Skeletal muscle satellite cell (primary cell): ENCODE measurements at regions not wholly inside any gene's neighbourhood (a gene's known extent, or its start where the extent isn't known, plus 50 kb on each side); places are given as distances from the start of the nearest gene placed in this dataset.

Source experiments
- H3K27me3 ChIP-seq: 2 replicates; pipeline ENCODE4 v1.7.0; 2013; ENCODE audit warnings: low read length; ENCODE audit not compliant: control insufficient read depth, insufficient read depth
- H3K36me3 ChIP-seq: 2 replicates; pipeline ENCODE4 v1.7.0; 2013; ENCODE audit warnings: mild to moderate bottlenecking, control low read depth, low read length; ENCODE audit not compliant: insufficient read depth
- H3K4me1 ChIP-seq: 2 replicates; pipeline ENCODE4 v1.7.0; 2013; ENCODE audit warnings: low read length; ENCODE audit not compliant: control insufficient read depth, insufficient read depth
- H3K4me2 ChIP-seq: 2 replicates; pipeline ENCODE4 v1.7.0; 2013; ENCODE audit warnings: mild to moderate bottlenecking, low read length
- H3K4me3 ChIP-seq: 2 replicates; pipeline ENCODE4 v1.7.0; 2013; ENCODE audit warnings: low read length
- H3K9ac ChIP-seq: 2 replicates; pipeline ENCODE4 v1.7.0; 2013; ENCODE audit warnings: mild to moderate bottlenecking, low read depth, low read length, moderate library complexity
- H3K9me3 ChIP-seq: replicated peaks from 2 replicates; pipeline ENCODE4 v1.7.0; 2013; ENCODE audit warnings: mild to moderate bottlenecking, control low read depth, low read length

GRCh38 chr2:123035541-123035940, 989.5 kb upstream of the CNTNAP5 start:
- no peak overlapping the region for H3K9ac ChIP-seq
- H3K36me3 ChIP-seq = no peaks in the 10 kb centered on the region
- no peak overlapping the region for H3K4me2 ChIP-seq
- H3K27me3 ChIP-seq = no peaks in the 10 kb centered on the region
- H3K9me3 ChIP-seq = peaks cover 3% of the 10 kb centered on the region
- no peak overlapping the region for H3K4me3 ChIP-seq
- no peaks in the 10 kb centered on the region for H3K4me1 ChIP-seq

GRCh38 chr2:123036300-123036699, 988.8 kb upstream of the CNTNAP5 start:
- H3K4me2 ChIP-seq = no peak overlapping the region
- no peaks in the 10 kb centered on the region for H3K4me1 ChIP-seq
- no peak overlapping the region for H3K9ac ChIP-seq
- H3K4me3 ChIP-seq = no peak overlapping the region
- H3K36me3 ChIP-seq = no peaks in the 10 kb centered on the region
- no peaks in the 10 kb centered on the region for H3K27me3 ChIP-seq
- H3K9me3 ChIP-seq = peaks cover 3% of the 10 kb centered on the region

GRCh38 chr2:123040506-123040905, 984.6 kb upstream of the CNTNAP5 start:
- Histone ChIP-seq H3K27me3 (no peaks in the 10 kb centered on the region), H3K4me3 (no peak overlapping the region), H3K36me3 (no peaks in the 10 kb centered on the region), H3K4me2 (no peak overlapping the region), H3K9me3 (peaks cover 3% of the 10 kb centered on the region), H3K4me1 (no peaks in the 10 kb centered on the region), H3K9ac (no peak overlapping the region)

- Histone ChIP-seq H3K9me3 (no peaks in the 10 kb centered on the region), H3K4me1 (no peaks in the 10 kb centered on the region), H3K36me3 (no peaks in the 10 kb centered on the region), H3K27me3 (no peaks in the 10 kb centered on the region), H3K4me2 (no peak overlapping the region), H3K4me3 (no peak overlapping the region), H3K9ac (no peak overlapping the region)
These were observed 981.6 kb upstream of the CNTNAP5 start for GRCh38 chr2:123043458-123043857.

GRCh38 chr2:123045713-123046112, 979.4 kb upstream of the CNTNAP5 start:
- Histone ChIP-seq H3K9ac (no peak overlapping the region), H3K4me3 (no peak overlapping the region), H3K36me3 (no peaks in the 10 kb centered on the region), H3K4me1 (no peaks in the 10 kb centered on the region), H3K27me3 (no peaks in the 10 kb centered on the region), H3K9me3 (no peaks in the 10 kb centered on the region), H3K4me2 (no peak overlapping the region)

GRCh38 chr2:123047186-123047585, 977.9 kb upstream of the CNTNAP5 start:
- no peaks in the 10 kb centered on the region for H3K36me3 ChIP-seq
- H3K4me2 ChIP-seq = no peak overlapping the region
- no peak overlapping the region for H3K4me3 ChIP-seq
- H3K27me3 ChIP-seq = no peaks in the 10 kb centered on the region
- H3K9ac ChIP-seq = no peak overlapping the region
- H3K4me1 ChIP-seq = no peaks in the 10 kb centered on the region
- H3K9me3 ChIP-seq = no peaks in the 10 kb centered on the region

GRCh38 chr2:123051136-123051535, 974.0 kb upstream of the CNTNAP5 start:
- H3K4me3 ChIP-seq = no peak overlapping the region
- no peaks in the 10 kb centered on the region for H3K4me1 ChIP-seq
- H3K4me2 ChIP-seq = no peak overlapping the region
- H3K27me3 ChIP-seq = no peaks in the 10 kb centered on the region
- H3K9me3 ChIP-seq = no peaks in the 10 kb centered on the region
- no peaks in the 10 kb centered on the region for H3K36me3 ChIP-seq
- H3K9ac ChIP-seq = no peak overlapping the region

GRCh38 chr2:123061534-123061933, 963.6 kb upstream of the CNTNAP5 start:
- no peak overlapping the region for H3K9ac ChIP-seq
- no peak overlapping the region for H3K4me2 ChIP-seq
- peaks cover 4% of the 10 kb centered on the region for H3K9me3 ChIP-seq
- no peaks in the 10 kb centered on the region for H3K36me3 ChIP-seq
- H3K4me1 ChIP-seq = no peaks in the 10 kb centered on the region
- no peak overlapping the region for H3K4me3 ChIP-seq
- H3K27me3 ChIP-seq = no peaks in the 10 kb centered on the region

GRCh38 chr2:123073371-123073770, 951.7 kb upstream of the CNTNAP5 start:
- H3K4me1 ChIP-seq = no peaks in the 10 kb centered on the region

GRCh38 chr2:123073956-123074355, 951.1 kb upstream of the CNTNAP5 start:
- H3K27me3 ChIP-seq = no peaks in the 10 kb centered on the region
- H3K9me3 ChIP-seq = peaks cover 3% of the 10 kb centered on the region
- no peak overlapping the region for H3K9ac ChIP-seq
- H3K4me2 ChIP-seq = no peak overlapping the region
- no peaks in the 10 kb centered on the region for H3K36me3 ChIP-seq
- no peak overlapping the region for H3K4me3 ChIP-seq
- H3K4me1 ChIP-seq = no peaks in the 10 kb centered on the region

More at GRCh38 chr2:123073371-123073770, 951.7 kb upstream of the CNTNAP5 start:
- H3K9ac ChIP-seq = no peak overlapping the region
- no peak overlapping the region for H3K4me2 ChIP-seq
- peaks cover 3% of the 10 kb centered on the region for H3K9me3 ChIP-seq
- H3K4me3 ChIP-seq = no peak overlapping the region
- H3K36me3 ChIP-seq = no peaks in the 10 kb centered on the region
- H3K27me3 ChIP-seq = no peaks in the 10 kb centered on the region

GRCh38 chr2:123077101-123077500, 948.0 kb upstream of the CNTNAP5 start:
- H3K9me3 ChIP-seq = peaks cover 3% of the 10 kb centered on the region

GRCh38 chr2:123080331-123080730, 944.8 kb upstream of the CNTNAP5 start:
- H3K4me3 ChIP-seq = no peak overlapping the region
- no peaks in the 10 kb centered on the region for H3K27me3 ChIP-seq
- H3K36me3 ChIP-seq = no peaks in the 10 kb centered on the region
- H3K4me2 ChIP-seq = no peak overlapping the region
- no peak overlapping the region for H3K9ac ChIP-seq
- H3K4me1 ChIP-seq = no peaks in the 10 kb centered on the region
- H3K9me3 ChIP-seq = peaks cover 3% of the 10 kb centered on the region

More at GRCh38 chr2:123077101-123077500, 948.0 kb upstream of the CNTNAP5 start:
- Histone ChIP-seq H3K27me3 (no peaks in the 10 kb centered on the region), H3K4me3 (no peak overlapping the region), H3K36me3 (no peaks in the 10 kb centered on the region), H3K4me1 (no peaks in the 10 kb centered on the region), H3K4me2 (no peak overlapping the region), H3K9ac (no peak overlapping the region)
